ENCODE measurements at regions not wholly inside any gene's neighbourhood (a gene's known extent, or its start where the extent isn't known, plus 50 kb on each side); places are given as distances from the start of the nearest gene placed in this dataset.
A peak's percentile ranks its signal among the peaks of the same experiment; 100 is the strongest.

GRCh38 chr4:175273995-175274753, 356.0 kb downstream of the ADAM29 start:
- FAIRE-seq, result peak; percentile 91
- no peaks in the 10 kb centered on the region for H3K9me3 Mint-ChIP-seq (ENCODE audit: unreplicated experiment)
- H3K27ac ChIP-seq (ENCODE audit: low read depth, low read length), result peak overlapping the region; percentile 49
- DNase-seq (ENCODE audit: low read depth), result peak; percentile 65
- no peak overlapping the region for H2AFZ ChIP-seq (ENCODE audit: low read depth, low read length)
- no peak overlapping the region for H3K4me3 ChIP-seq (ENCODE audit: insufficient read depth, low read depth, low read length)
- H3K27ac Mint-ChIP-seq (ENCODE audit: unreplicated experiment), result peak overlapping the region; percentile 97
- H3K27me3 Mint-ChIP-seq (ENCODE audit: low read depth, unreplicated experiment), result no peaks in the 10 kb centered on the region
- H3K4me1 Mint-ChIP-seq (ENCODE audit: low read depth, unreplicated experiment), result peaks cover 20% of the 10 kb centered on the region
- H3K36me3 ChIP-seq (ENCODE audit: insufficient read depth, low read length), result no peaks in the 10 kb centered on the region
- peak overlapping the region; percentile 32 for H3K4me2 ChIP-seq (ENCODE audit: low read length)
- no peaks in the 10 kb centered on the region for H3K36me3 Mint-ChIP-seq (ENCODE audit: low read depth, unreplicated experiment)
- H3K4me1 ChIP-seq (ENCODE audit: insufficient read depth, low read length), result peaks cover 8% of the 10 kb centered on the region
- TF ChIP-seq CTCF (IDR thresholded peaks at IDR 0.05; ENCODE audit: insufficient read depth, low read depth, low read length) (no peak), EZH2 (IDR thresholded peaks at IDR 0.05; ENCODE audit: insufficient read depth, low read length) (no peak)
- H3K79me2 ChIP-seq (ENCODE audit: insufficient read depth, low read length), result no peaks in the 10 kb centered on the region
- H4K20me1 ChIP-seq (ENCODE audit: insufficient read depth, low read length), result no peaks in the 10 kb centered on the region
- no peaks in the 10 kb centered on the region for H3K27me3 ChIP-seq (ENCODE audit: insufficient read depth, low read length)
- no peaks in the 10 kb centered on the region for H3K9me3 ChIP-seq (ENCODE audit: insufficient read depth, low read depth, low read length)
- H3K9ac ChIP-seq (ENCODE audit: low read length), result no peak overlapping the region
- no peak overlapping the region for H3K4me3 Mint-ChIP-seq (ENCODE audit: unreplicated experiment)

GRCh38 chr4:175277816-175278215, 359.7 kb downstream of the ADAM29 start:
- Histone ChIP-seq H3K4me3 (ENCODE audit: insufficient read depth, low read depth, low read length) (no peak overlapping the region), H3K79me2 (ENCODE audit: insufficient read depth, low read length) (no peaks in the 10 kb centered on the region), H3K27ac (ENCODE audit: low read depth, low read length) (no peak overlapping the region), H3K9me3 (ENCODE audit: insufficient read depth, low read depth, low read length) (no peaks in the 10 kb centered on the region), H3K27me3 (ENCODE audit: insufficient read depth, low read length) (no peaks in the 10 kb centered on the region), H2AFZ (ENCODE audit: low read depth, low read length) (no peak overlapping the region), H3K4me1 (ENCODE audit: insufficient read depth, low read length) (peaks cover 8% of the 10 kb centered on the region), H3K4me2 (ENCODE audit: low read length) (no peak overlapping the region), H4K20me1 (ENCODE audit: insufficient read depth, low read length) (no peaks in the 10 kb centered on the region), H3K36me3 (ENCODE audit: insufficient read depth, low read length) (no peaks in the 10 kb centered on the region), H3K9ac (ENCODE audit: low read length) (no peak overlapping the region)
- Mint-ChIP-seq H3K27ac (ENCODE audit: unreplicated experiment) (no peak overlapping the region), H3K4me3 (ENCODE audit: unreplicated experiment) (no peak overlapping the region), H3K27me3 (ENCODE audit: low read depth, unreplicated experiment) (no peaks in the 10 kb centered on the region), H3K9me3 (ENCODE audit: unreplicated experiment) (no peaks in the 10 kb centered on the region), H3K36me3 (ENCODE audit: low read depth, unreplicated experiment) (no peaks in the 10 kb centered on the region), H3K4me1 (ENCODE audit: low read depth, unreplicated experiment) (peaks cover 20% of the 10 kb centered on the region)
- FAIRE-seq, result no peak
- TF ChIP-seq EZH2 (IDR thresholded peaks at IDR 0.05; ENCODE audit: insufficient read depth, low read length), result no peak
- no peak for TF ChIP-seq CTCF (IDR thresholded peaks at IDR 0.05; ENCODE audit: insufficient read depth, low read depth, low read length)
- DNase-seq (ENCODE audit: low read depth), result no peak

- FAIRE-seq, result no peak
- H2AFZ ChIP-seq (ENCODE audit: low read depth, low read length), result no peak overlapping the region
- H3K9ac ChIP-seq (ENCODE audit: low read length), result no peak overlapping the region
- no peak overlapping the region for H3K4me3 ChIP-seq (ENCODE audit: insufficient read depth, low read depth, low read length)
- Mint-ChIP-seq H3K27me3 (ENCODE audit: low read depth, unreplicated experiment) (no peaks in the 10 kb centered on the region), H3K4me3 (ENCODE audit: unreplicated experiment) (no peak overlapping the region), H3K36me3 (ENCODE audit: low read depth, unreplicated experiment) (no peaks in the 10 kb centered on the region), H3K27ac (ENCODE audit: unreplicated experiment) (no peak overlapping the region), H3K4me1 (ENCODE audit: low read depth, unreplicated experiment) (peaks cover 4% of the 10 kb centered on the region), H3K9me3 (ENCODE audit: unreplicated experiment) (no peaks in the 10 kb centered on the region)
- no peaks in the 10 kb centered on the region for H4K20me1 ChIP-seq (ENCODE audit: insufficient read depth, low read length)
- H3K27ac ChIP-seq (ENCODE audit: low read depth, low read length), result no peak overlapping the region
- no peak for DNase-seq (ENCODE audit: low read depth)
- H3K27me3 ChIP-seq (ENCODE audit: insufficient read depth, low read length), result no peaks in the 10 kb centered on the region
- no peak overlapping the region for H3K4me2 ChIP-seq (ENCODE audit: low read length)
- no peaks in the 10 kb centered on the region for H3K79me2 ChIP-seq (ENCODE audit: insufficient read depth, low read length)
- H3K36me3 ChIP-seq (ENCODE audit: insufficient read depth, low read length), result no peaks in the 10 kb centered on the region
- no peaks in the 10 kb centered on the region for H3K9me3 ChIP-seq (ENCODE audit: insufficient read depth, low read depth, low read length)
- no peak for TF ChIP-seq CTCF (IDR thresholded peaks at IDR 0.05; ENCODE audit: insufficient read depth, low read depth, low read length)
- no peak for TF ChIP-seq EZH2 (IDR thresholded peaks at IDR 0.05; ENCODE audit: insufficient read depth, low read length)
- H3K4me1 ChIP-seq (ENCODE audit: insufficient read depth, low read length), result no peaks in the 10 kb centered on the region
Observed at GRCh38 chr4:175280153-175280552, 362.0 kb downstream of the ADAM29 start.
